Inflammatory macrophage treated with lipopolysaccharide for 4 hours (primary cell): ENCODE measurements at regions not wholly inside any gene's neighbourhood (a gene's known extent, or its start where the extent isn't known, plus 50 kb on each side); places are given as distances from the start of the nearest gene placed in this dataset.
A peak's percentile ranks its signal among the peaks of the same experiment; 100 is the strongest.
"Not testable (repeated sequence)": the region's sequence is repeated elsewhere in the genome, so short reads cannot be mapped to it uniquely, and the experiment has no call there.

Source experiments
- DNase-seq: peaks from one replicate; pipeline ENCODE4 v3.0.0-alpha.2; 2020

GRCh38 chr12:32010631-32011336, 51.6 kb downstream of the RESF1 start:
- no peak for DNase-seq

DNA sequence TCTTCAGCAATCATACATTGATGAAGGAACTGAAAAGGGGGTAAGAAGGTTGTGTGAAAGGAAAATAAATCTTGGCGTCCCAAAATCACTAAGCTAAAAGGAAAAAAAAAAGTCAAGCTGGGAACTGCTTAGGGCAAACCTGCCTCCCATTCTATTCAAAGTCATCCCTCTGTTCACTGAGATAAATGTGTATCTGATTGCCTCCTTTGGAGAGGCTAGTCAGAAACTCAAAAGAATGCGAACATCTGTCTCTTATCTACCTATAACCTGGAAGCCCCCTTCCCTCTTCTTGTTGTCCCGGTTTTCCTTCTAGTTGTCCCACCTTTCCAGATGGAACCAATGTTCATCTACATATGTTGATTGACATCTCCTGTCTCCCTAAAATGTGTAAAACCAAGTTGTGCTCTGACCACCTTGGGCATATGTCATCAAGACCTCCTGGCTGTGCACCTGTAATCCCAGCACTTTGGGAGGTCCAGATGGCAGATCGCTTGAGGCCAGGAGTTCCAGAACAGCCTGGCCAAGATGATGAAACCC, 53.1 kb downstream of the RESF1 start:
- no peak for DNase-seq

GRCh38 chr12:32015036-32015435, 55.8 kb downstream of the RESF1 start:
- no peak for DNase-seq

GRCh38 chr12:32016680-32017482, 57.7 kb downstream of the RESF1 start:
- no peak for DNase-seq

DNA sequence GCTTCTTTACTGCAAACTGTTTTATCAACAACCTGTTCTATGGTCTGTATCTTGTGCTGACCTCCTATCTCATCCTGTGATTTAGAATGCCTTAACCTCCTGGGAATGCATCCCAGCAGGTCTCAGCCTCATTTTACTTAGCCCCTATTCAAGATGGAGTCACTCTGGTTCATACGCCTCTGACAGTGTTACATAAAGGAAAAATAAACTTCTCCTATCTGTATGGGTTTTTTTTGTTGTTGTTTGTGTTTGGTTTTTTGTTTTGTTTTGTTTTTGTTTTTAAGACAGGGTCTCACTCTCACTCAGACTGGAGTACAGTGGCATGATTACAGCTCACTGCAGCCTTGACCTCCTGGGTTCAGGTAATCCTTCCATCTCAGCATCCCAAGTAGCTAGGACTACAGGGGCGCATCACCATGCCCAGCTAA, 62.1 kb downstream of the RESF1 start:
- DNase-seq, result no peak

DNA sequence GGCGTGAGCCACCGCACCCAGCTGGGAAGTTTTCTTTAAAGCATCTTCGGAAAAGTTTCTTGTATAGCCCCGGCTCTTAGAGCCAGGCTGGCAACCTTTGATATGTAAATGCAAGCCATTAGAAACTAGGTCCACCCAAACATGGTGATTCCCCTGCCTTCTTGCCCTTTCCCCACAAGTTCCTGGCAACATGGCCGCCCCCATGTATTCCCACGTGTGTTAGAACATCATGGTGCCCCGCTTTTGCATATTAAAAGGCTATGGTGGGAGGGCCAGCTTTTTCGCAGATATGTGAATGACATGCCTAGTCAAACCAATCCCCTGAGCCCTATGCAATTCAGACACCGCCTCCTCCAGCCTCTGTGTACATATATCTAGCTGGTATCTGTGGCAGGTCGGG, 63.2 kb downstream of the RESF1 start:
- DNase-seq, result not testable (repeated sequence)

DNA sequence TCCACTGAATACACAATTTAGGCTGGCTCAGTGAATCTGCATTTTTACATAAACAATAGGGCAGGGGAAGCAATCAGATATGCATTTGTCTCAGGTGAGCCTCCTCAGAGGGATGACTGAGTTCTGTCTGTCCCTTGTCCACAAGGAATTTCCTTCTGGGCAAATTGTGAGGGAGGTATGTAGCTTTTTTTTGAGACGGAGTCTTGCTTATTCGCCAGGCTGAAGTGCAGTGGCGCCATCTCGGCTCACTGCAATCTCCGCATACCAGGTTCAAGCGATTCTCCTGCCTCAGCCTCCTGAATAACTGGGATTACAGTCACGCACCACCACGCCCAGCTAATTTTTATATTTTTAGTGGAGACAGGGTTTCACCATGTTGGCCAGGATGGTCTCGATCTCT, 64.6 kb downstream of the RESF1 start:
- DNase-seq, result not testable (repeated sequence)

GRCh38 chr12:32024884-32025592, 65.8 kb downstream of the RESF1 start:
- DNase-seq, result no peak

GRCh38 chr12:32025906-32026305, 66.7 kb downstream of the RESF1 start:
- no peak for DNase-seq

- DNase-seq, result peak; percentile 44
Observed at GRCh38 chr12:32027684-32028365, 68.6 kb downstream of the RESF1 start.

GRCh38 chr12:32030151-32030550, 70.9 kb downstream of the RESF1 start:
- DNase-seq, result no peak

DNA sequence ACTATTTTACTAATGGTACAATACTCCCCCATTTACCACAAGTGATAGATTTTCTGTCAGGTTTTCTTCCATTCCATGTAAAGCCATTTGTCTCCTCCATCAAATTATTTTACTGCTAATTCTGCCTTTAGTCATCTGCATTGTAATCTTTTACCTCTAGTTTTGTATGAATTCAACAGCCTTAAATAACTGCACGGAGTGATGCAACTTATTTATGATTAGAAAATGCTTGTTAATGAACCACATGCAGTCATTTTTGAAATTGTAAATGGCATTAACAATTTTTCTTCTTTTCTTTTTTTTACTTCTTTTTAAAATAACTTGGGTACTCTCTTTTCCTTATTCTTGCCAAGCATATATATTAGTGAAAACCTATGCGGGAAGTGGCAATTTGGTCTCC, 71.5 kb downstream of the RESF1 start:
- DNase-seq, result no peak

DNA sequence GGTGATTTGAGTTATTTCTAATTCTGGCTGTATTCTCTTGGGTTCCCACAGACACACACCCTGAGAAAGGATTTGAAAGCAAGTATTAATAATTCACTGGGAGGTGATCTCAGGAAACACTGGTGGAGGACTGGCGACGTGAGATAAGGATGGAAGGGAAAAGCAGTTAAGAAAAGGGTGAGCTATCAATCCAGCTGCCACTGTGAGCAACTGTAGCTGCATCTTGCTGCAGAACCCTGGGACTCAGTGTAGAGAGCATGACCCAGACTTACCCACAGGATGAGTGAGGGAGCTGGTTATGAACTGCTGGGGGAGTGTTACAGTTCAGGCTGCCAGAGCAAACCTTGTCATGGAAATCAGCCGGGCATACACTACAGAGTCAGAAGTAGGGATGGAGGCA, 71.9 kb downstream of the RESF1 start:
- DNase-seq, result no peak

DNA sequence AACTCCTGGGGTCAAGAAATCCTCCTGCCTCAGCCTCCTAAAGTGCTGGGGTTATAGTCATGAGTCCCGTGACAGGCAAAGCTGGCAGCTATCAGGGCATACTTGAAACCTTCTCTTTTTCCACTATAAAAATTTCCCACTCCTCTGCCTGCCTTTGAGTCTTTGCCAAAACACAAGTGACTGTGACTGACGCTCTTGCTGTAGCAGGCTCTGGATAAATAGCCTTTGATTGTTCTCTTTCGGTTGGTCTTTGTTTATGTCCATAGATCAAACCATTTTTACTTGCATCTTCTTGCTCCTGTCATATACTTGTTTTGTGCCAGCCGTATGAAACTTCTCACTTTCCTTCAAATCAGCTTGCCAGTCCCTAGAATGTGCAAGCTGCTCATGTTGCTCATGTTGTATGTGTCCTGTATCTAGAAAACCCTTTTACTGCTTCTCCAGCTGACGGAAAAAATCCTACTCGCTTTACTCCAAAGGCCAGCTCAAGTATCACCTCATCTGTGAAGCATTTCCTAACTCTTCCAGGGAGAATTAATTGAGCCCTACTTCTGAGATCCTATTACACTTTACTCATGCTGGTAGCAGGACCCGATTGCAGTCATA, 73.1 kb downstream of the RESF1 start:
- no peak for DNase-seq

DNA sequence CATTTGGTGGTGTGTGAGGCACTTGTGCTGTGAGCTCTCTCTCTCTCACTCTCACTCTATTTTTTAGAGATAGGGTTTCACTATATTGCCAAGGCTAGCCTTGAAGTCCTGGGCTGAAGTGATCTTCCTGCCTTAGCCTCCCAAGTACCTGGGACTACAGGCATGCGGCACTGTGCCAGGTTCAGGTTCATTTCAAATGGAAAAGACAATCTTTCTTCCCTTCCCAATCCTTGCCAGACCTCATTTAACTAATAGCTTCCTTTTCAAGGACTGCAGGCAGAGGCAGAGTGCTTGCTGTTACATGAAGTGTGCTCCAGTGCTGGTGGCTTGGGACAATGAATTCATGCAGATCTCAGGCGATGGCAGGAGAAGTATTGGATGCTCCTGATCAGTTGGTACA, 73.2 kb upstream of the BICD1 start:
- DNase-seq, result no peak

DNA sequence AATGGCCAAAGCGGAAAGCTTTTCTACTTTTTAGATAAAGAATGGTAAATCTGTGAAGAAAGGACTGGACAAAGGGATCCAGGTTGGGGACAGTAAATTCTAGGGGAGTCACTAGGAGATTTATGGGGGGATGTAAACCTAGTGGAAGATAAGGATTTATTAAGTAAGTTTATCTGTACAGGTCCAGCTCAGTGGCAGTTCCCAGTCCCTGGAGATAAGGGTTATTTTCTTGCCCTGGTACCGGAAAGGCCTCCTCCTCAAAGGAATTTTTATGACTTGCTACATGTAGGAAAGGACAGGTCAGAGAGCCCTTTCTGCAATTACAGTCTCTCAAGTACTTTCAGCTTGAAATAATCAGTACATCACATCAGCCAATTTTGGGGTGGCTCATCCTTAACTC, 72.6 kb upstream of the BICD1 start:
- no peak for DNase-seq

DNA sequence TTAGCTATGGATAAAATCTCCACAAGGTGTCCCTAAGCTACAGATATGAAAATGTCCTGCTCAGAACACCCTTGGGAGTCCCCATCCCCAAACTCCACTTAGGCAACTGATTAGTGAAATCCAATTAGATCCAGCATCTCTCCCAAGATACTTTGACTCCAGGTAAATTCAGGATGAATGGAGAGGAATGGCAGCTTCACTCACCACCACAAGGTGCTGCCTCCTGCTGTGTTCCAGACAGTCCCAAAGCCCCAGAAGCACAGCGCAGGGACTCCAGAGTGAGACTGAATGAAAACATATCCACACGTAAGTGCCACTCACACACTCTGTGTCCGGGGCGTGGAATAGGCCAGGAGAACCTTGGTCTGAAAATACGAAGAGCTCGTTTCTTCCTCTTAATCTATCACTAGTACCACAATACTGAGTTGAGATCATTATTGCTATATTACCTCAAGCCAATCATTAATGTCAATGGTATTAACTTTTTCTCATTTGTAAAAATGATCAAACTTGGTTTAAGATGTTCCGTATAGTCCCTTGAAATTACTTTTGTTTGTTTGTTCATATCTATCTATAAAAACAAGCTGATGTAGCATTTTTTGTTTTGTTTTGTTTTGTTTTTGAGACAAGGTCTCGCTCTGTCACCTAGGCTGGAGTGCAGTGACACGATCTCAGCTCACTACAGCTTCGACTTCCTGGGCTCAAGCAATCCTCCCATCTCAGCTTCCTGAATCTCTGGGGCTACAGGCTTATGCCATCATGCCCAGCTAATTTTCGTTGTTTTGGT, 70.0 kb upstream of the BICD1 start:
- DNase-seq, result no peak

- DNase-seq, result no peak
Observed at GRCh38 chr12:32039347-32039746, 67.3 kb upstream of the BICD1 start.

GRCh38 chr12:32039917-32040575, 66.6 kb upstream of the BICD1 start:
- no peak for DNase-seq

DNA sequence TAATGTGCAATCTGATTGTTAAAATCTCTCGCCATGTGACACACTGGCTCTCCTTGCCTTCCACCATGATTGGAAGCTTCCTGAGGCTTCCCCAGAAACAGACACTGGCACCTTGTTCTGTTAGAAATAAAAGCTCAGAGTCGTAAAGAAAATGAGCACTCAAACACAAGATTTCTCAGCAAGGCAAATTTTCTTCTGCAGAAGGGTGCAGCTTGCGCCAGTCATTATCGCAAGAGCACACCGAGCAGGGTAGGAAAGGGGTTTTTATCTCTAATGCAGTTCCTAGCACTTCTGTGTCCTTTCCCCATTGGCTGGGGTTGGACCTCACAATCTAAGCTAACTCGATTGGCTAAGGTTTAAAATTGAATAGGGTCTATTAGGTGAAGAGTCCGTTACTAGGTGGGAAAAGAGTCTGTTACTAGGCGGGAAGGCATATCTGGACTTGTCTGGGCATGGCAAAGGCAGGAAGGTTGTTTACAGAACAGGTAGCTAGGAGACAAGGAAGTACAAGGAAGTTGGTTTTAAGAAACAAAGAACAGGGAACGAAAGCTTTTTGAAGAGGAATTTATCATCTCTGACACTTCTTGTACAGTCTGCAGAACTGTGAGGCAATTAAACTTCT, 62.6 kb upstream of the BICD1 start:
- no peak for DNase-seq
